ENCODE measurements at regions not wholly inside any gene's neighbourhood (a gene's known extent, or its start where the extent isn't known, plus 50 kb on each side); places are given as distances from the start of the nearest gene placed in this dataset.
A peak's percentile ranks its signal among the peaks of the same experiment; 100 is the strongest.
"Not testable (repeated sequence)": the region's sequence is repeated elsewhere in the genome, so short reads cannot be mapped to it uniquely, and the experiment has no call there.

- DNase-seq (ENCODE audit: low read depth, low spot score): no peak
Measured at GRCh38 chr5:62093411-62093810, 212.6 kb upstream of the KIF2A start.

GRCh38 chr5:62093976-62094375 lies 212.0 kb upstream of the KIF2A start:
- peak; percentile 35 for DNase-seq (ENCODE audit: low read depth, low spot score)

GRCh38 chr5:62097361-62097760 lies 208.6 kb upstream of the KIF2A start:
- DNase-seq (ENCODE audit: low read depth, low spot score): no peak

- DNase-seq (ENCODE audit: low read depth, low spot score): no peak
Measured at GRCh38 chr5:62100201-62100600, 205.8 kb upstream of the KIF2A start.

- not testable (repeated sequence) for DNase-seq (ENCODE audit: low read depth, low spot score)
Measured at GRCh38 chr5:62103863-62104262, 202.1 kb upstream of the KIF2A start.

- DNase-seq (ENCODE audit: low read depth, low spot score): no peak
Measured at GRCh38 chr5:62111428-62111827, 194.6 kb upstream of the KIF2A start.

- no peak for DNase-seq (ENCODE audit: low read depth, low spot score)
Measured at GRCh38 chr5:62112689-62113228, 193.2 kb upstream of the KIF2A start.

GRCh38 chr5:62115014-62115413 lies 191.0 kb upstream of the KIF2A start:
- DNase-seq (ENCODE audit: low read depth, low spot score): no peak

- no peak for DNase-seq (ENCODE audit: low read depth, low spot score)
Measured at GRCh38 chr5:62124266-62124665, 181.7 kb upstream of the KIF2A start.

GRCh38 chr5:62126090-62126489 lies 179.9 kb upstream of the KIF2A start:
- DNase-seq (ENCODE audit: low read depth, low spot score): no peak

- no peak for DNase-seq (ENCODE audit: low read depth, low spot score)
Measured at GRCh38 chr5:62127098-62127736, 178.8 kb upstream of the KIF2A start.

- no peak for DNase-seq (ENCODE audit: low read depth, low spot score)
Measured at GRCh38 chr5:62130107-62130506, 175.9 kb upstream of the KIF2A start.

GRCh38 chr5:62132276-62132675 lies 173.7 kb upstream of the KIF2A start:
- no peak for DNase-seq (ENCODE audit: low read depth, low spot score)

- DNase-seq (ENCODE audit: low read depth, low spot score): no peak
Measured at GRCh38 chr5:62133426-62133825, 172.6 kb upstream of the KIF2A start.

GRCh38 chr5:62134811-62135210 lies 171.2 kb upstream of the KIF2A start:
- DNase-seq (ENCODE audit: low read depth, low spot score): no peak

GRCh38 chr5:62137628-62138027 lies 168.4 kb upstream of the KIF2A start:
- DNase-seq (ENCODE audit: low read depth, low spot score): no peak

- peak; percentile 59 for DNase-seq (ENCODE audit: low read depth, low spot score)
Measured at GRCh38 chr5:62138607-62139006, 167.4 kb upstream of the KIF2A start.

- DNase-seq (ENCODE audit: low read depth, low spot score): no peak
Measured at GRCh38 chr5:62139741-62140140, 166.3 kb upstream of the KIF2A start.

- no peak for DNase-seq (ENCODE audit: low read depth, low spot score)
Measured at GRCh38 chr5:62142351-62142750, 163.7 kb upstream of the KIF2A start.

GRCh38 chr5:62143268-62144229 lies 162.5 kb upstream of the KIF2A start:
- DNase-seq (ENCODE audit: low read depth, low spot score): peak; percentile 25

- DNase-seq (ENCODE audit: low read depth, low spot score): no peak
Measured at GRCh38 chr5:62144401-62145022, 161.5 kb upstream of the KIF2A start.

- DNase-seq (ENCODE audit: low read depth, low spot score): no peak
Measured at GRCh38 chr5:62149879-62150278, 156.1 kb upstream of the KIF2A start.
